Hepatocyte (in vitro differentiated cells): ENCODE measurements at regions not wholly inside any gene's neighbourhood (a gene's known extent, or its start where the extent isn't known, plus 50 kb on each side); places are given as distances from the start of the nearest gene placed in this dataset.

Source experiments
- CTCF ChIP-seq: fragments of 200-600 bp; sonication (generic); IDR thresholded peaks from 2 replicates; pipeline ENCODE4 v1.5.1; 2016; ENCODE audit warnings: antibody characterized with exemption, mild to moderate bottlenecking; ENCODE audit not compliant: poor library complexity
- EZH2 ChIP-seq: fragments of 200-600 bp; sonication (generic); IDR thresholded peaks from 2 replicates; pipeline ENCODE4 v1.6.1; 2016; ENCODE audit warnings: antibody characterized with exemption, mild to moderate bottlenecking, borderline replicate concordance
- EZH2phosphoT487 ChIP-seq: fragments of 200-600 bp; sonication (generic); IDR thresholded peaks from one replicate; pipeline ENCODE4 v1.6.1; 2018; ENCODE audit warnings: antibody characterized with exemption, mild to moderate bottlenecking, low read depth, moderate library complexity; ENCODE audit not compliant: unreplicated experiment, severe bottlenecking

- no peak for TF ChIP-seq CTCF
- no peak for TF ChIP-seq EZH2
- TF ChIP-seq EZH2phosphoT487, result no peak
These were observed 223.7 kb upstream of the TRIB2 start for GRCh38 chr2:12493031-12493513.
